Activated B cell treated with CpG ODN at 0.5 μM for 24 hours (primary cell): ENCODE measurements at regions not wholly inside any gene's neighbourhood (a gene's known extent, or its start where the extent isn't known, plus 50 kb on each side); places are given as distances from the start of the nearest gene placed in this dataset.

Experiments
- ATAC-seq: fragments of 200-7000 bp; cut with Tn5 transposase; one replicate; pipeline ENCODE4 v1.10.0; 2021; ENCODE audit warnings: low read depth, mild to moderate bottlenecking, moderate library complexity
- CTCF ChIA-PET: fragments of 350-600 bp; sonication (Branson Sonifier 250); formaldehyde crosslinking; loops from one replicate; lab custom pipeline; 2021; ENCODE audit warnings: antibody characterized with exemption; lab: Charles Lee
- POLR2A ChIA-PET: fragments of 350-600 bp; sonication (Branson Sonifier 250); formaldehyde crosslinking; loops from one replicate; lab custom pipeline; 2021; ENCODE audit warnings: antibody characterized with exemption; lab: Charles Lee
- DNase-seq: peaks from one replicate; pipeline ENCODE4 v3.0.0; 2022
- H3K27ac Mint-ChIP-seq: one replicate; pipeline ENCODE4 v1.8.0; 2020; ENCODE audit warnings: mixed read lengths
- H3K27me3 Mint-ChIP-seq: one replicate; pipeline ENCODE4 v1.8.0; 2021; ENCODE audit warnings: mixed read lengths
- H3K36me3 Mint-ChIP-seq: one replicate; pipeline ENCODE4 v1.8.0; 2021; ENCODE audit warnings: low read depth, mixed read lengths
- H3K4me1 Mint-ChIP-seq: one replicate; pipeline ENCODE4 v1.8.0; 2021; ENCODE audit warnings: mixed read lengths
- H3K4me3 Mint-ChIP-seq: one replicate; pipeline ENCODE4 v1.8.0; 2020; ENCODE audit warnings: mild to moderate bottlenecking, mixed read lengths
- H3K9me3 Mint-ChIP-seq: one replicate; pipeline ENCODE4 v1.8.0; 2020; ENCODE audit warnings: mixed read lengths
- intact Hi-C: fragments of 100-400 bp; cut with micrococcal nuclease; formaldehyde crosslinking; loops from one replicate; pipeline ENCODE4 v1.15.1; 2024
- TF ChIP-seq, protein P1 (sequence below): fragments of 200-600 bp; IDR thresholded peaks from one replicate; pipeline ENCODE4 v1.8.0; 2022; ENCODE audit warnings: antibody characterized with exemption, mild to moderate bottlenecking

DNA sequence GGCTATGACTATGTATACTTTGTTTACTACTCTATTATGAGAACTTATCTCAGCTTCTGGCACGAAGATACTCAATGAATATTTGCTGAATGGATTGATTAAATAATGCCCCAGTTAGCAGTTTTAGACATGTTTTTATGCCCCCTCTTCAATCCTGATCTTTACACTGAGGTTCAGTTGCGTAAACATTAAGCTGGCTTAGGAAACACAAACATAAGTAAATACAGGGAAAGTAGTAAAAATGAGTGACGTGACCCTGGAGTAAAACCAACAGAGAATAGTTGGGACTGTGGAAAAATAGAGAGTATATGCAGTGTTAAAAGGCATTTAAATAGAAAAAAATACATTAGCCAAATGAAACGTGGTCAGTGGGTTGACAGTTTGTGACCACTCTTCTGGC, 387.0 kb upstream of the ACTRT1 start:
- DNase-seq (no peak), ATAC-seq (no peak)
- no peaks in the 10 kb centered on the region for H3K9me3 Mint-ChIP-seq
- H3K4me3 Mint-ChIP-seq, result no peak overlapping the region
- no peaks in the 10 kb centered on the region for H3K4me1 Mint-ChIP-seq
- H3K27ac Mint-ChIP-seq, result no peak overlapping the region
- CTCF ChIA-PET, result no interaction called here
- intact Hi-C loops, result no loop called here
- POLR2A ChIA-PET, result no interaction called here
- H3K27me3 Mint-ChIP-seq, result no peaks in the 10 kb centered on the region
- TF ChIP-seq, protein P1, sequence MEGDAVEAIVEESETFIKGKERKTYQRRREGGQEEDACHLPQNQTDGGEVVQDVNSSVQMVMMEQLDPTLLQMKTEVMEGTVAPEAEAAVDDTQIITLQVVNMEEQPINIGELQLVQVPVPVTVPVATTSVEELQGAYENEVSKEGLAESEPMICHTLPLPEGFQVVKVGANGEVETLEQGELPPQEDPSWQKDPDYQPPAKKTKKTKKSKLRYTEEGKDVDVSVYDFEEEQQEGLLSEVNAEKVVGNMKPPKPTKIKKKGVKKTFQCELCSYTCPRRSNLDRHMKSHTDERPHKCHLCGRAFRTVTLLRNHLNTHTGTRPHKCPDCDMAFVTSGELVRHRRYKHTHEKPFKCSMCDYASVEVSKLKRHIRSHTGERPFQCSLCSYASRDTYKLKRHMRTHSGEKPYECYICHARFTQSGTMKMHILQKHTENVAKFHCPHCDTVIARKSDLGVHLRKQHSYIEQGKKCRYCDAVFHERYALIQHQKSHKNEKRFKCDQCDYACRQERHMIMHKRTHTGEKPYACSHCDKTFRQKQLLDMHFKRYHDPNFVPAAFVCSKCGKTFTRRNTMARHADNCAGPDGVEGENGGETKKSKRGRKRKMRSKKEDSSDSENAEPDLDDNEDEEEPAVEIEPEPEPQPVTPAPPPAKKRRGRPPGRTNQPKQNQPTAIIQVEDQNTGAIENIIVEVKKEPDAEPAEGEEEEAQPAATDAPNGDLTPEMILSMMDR, result no peak
- H3K36me3 Mint-ChIP-seq, result no peaks in the 10 kb centered on the region

DNA sequence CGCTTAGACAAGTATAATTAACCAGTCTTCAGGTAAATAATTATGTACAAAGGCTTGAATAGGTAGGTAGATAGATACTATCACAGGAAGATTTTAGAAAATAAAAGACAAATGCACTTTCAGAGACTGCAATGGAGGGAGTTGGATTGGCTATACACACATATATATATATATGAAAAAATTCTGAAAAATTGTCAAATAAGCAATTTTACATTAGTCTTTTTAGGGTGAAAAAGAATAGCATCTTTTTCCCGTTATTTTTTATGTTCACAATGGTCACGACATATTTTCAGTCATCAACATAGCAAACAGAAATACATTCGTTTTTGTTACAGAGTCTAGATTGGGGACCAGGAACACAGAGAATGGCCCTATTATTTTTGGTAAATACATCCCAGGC, 385.9 kb upstream of the ACTRT1 start:
- DNase-seq (no peak), ATAC-seq (no peak)
- no peaks in the 10 kb centered on the region for H3K4me1 Mint-ChIP-seq
- ChIA-PET POLR2A (no interaction called here), CTCF (no interaction called here)
- no peak overlapping the region for H3K4me3 Mint-ChIP-seq
- TF ChIP-seq, protein P1, result no peak
- no peak overlapping the region for H3K27ac Mint-ChIP-seq
- H3K36me3 Mint-ChIP-seq, result no peaks in the 10 kb centered on the region
- intact Hi-C loops, result no loop called here
- H3K27me3 Mint-ChIP-seq, result no peaks in the 10 kb centered on the region
- H3K9me3 Mint-ChIP-seq, result no peaks in the 10 kb centered on the region

DNA sequence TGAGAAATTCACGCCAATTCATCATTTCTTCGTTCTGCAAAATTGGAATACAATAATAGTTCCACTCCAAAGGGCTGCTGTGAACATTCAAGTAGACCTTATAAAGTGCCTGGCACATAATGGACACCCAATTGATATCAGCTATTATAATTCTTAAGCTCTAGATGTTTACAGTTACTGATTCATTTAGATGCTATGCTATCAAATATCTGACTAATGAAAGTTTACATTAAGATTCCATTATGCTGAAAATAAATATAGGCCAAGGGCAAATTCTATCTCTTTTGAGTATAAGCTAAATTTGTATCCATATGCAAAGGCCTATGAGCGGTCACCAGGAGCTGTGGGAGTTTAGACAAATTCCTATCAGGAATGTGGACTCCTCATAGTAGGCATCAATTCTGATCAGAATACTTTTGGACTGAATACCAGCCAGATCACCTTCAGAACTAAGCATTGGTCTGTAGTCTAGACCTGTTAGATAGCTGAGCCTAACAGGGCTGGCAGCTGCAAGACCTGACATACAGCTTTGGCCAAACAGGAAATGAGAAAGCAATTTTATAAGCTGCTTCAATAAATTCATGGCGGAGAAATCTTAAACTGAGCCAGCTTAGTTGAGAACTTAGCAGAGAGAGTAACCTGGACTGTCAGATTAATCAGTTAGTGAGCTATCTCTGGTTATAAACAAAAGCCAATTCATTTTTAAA, 384.3 kb upstream of the ACTRT1 start:
- H3K4me3 Mint-ChIP-seq, result no peak overlapping the region
- H3K9me3 Mint-ChIP-seq, result no peaks in the 10 kb centered on the region
- ATAC-seq, result no peak
- DNase-seq, result no peak
- H3K4me1 Mint-ChIP-seq, result no peaks in the 10 kb centered on the region
- POLR2A ChIA-PET, result no interaction called here
- no peaks in the 10 kb centered on the region for H3K36me3 Mint-ChIP-seq
- no peaks in the 10 kb centered on the region for H3K27me3 Mint-ChIP-seq
- no peak overlapping the region for H3K27ac Mint-ChIP-seq
- intact Hi-C loops, result no loop called here
- TF ChIP-seq, protein P1, result no peak
- CTCF ChIA-PET, result no interaction called here

DNA sequence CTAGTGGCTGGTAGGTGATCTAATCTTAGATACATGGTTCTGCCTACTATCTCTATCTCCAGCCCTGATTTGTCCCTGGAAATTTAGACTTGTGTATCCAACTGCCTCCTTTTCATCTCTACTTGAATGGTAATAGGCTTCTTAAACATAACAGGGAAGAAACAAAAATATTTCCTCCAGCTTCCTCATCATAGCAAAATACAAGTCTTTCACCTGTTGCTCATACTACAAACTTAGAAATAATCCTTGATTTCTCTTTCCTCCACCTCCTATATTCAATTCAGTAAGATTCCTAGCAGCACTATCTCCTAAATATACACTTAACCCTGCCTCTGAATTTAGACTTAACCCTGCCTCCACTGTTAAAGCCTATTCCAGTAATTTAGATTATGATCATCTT, 373.3 kb upstream of the ACTRT1 start:
- TF ChIP-seq, protein P1, result no peak
- Mint-ChIP-seq H3K27me3 (no peaks in the 10 kb centered on the region), H3K27ac (no peak overlapping the region), H3K4me1 (no peaks in the 10 kb centered on the region), H3K9me3 (no peaks in the 10 kb centered on the region), H3K36me3 (no peaks in the 10 kb centered on the region), H3K4me3 (no peak overlapping the region)
- POLR2A ChIA-PET, result no interaction called here
- DNase-seq, result no peak
- CTCF ChIA-PET, result no interaction called here
- no peak for ATAC-seq
- intact Hi-C loops, result no loop called here

DNA sequence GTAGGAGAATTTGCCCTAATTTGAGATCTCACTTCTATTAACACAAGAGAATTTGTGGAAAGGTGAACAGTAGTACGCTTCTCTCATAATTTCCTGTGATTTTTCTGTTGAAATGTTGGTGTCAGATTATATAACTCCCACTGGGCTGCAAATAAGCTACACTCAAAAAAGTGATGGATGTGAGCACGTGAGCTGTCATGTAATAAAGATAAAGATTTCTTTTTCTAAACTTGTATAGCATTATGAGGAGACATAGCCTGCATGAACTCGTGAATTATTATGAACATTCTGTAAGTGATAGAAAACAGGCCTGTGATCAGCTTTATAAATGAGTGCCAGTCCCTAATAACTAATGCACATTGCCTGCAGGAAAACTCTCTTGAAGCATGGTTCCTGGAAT, 356.6 kb upstream of the ACTRT1 start:
- no peak overlapping the region for H3K27ac Mint-ChIP-seq
- ATAC-seq (no peak), DNase-seq (no peak)
- H3K9me3 Mint-ChIP-seq, result peaks cover 3% of the 10 kb centered on the region
- no peak overlapping the region for H3K4me3 Mint-ChIP-seq
- intact Hi-C loops, result no loop called here
- H3K4me1 Mint-ChIP-seq, result no peaks in the 10 kb centered on the region
- TF ChIP-seq, protein P1, result no peak
- POLR2A ChIA-PET, result no interaction called here
- no peaks in the 10 kb centered on the region for H3K36me3 Mint-ChIP-seq
- H3K27me3 Mint-ChIP-seq, result no peaks in the 10 kb centered on the region
- CTCF ChIA-PET, result no interaction called here
